ENCODE measurements at regions not wholly inside any gene's neighbourhood (a gene's known extent, or its start where the extent isn't known, plus 50 kb on each side); places are given as distances from the start of the nearest gene placed in this dataset.

DNA sequence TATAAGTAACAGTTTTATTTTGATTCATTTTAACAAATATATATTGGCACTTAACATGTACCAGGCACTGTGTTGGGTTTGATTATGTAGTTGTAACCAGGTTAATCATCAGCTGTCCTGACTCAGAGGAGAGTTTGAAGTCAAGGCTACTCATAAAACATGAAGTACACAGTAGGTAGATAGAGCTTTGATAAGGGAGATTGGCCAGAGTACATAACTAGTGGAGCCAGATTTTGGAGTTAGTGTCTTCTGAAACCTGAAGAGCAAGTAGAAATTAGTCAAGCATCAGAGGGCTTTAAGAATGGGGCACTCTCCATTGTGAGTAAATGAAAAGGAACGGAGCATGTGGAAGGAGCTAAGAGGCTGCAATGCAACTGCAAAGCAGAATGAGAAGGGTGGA, 333.9 kb downstream of the RFC3 start:
- DNase-seq (ENCODE audit: extremely low spot score in 2 of 2), result no peak
- Histone ChIP-seq H3K4me3 (no peak overlapping the region), H3K27ac (no peak overlapping the region), H3K9me3 (no peaks in the 10 kb centered on the region), H3K27me3 (no peaks in the 10 kb centered on the region), H3K4me1 (no peaks in the 10 kb centered on the region), H3K36me3 (no peaks in the 10 kb centered on the region)
- TF ChIP-seq POLR2A (IDR thresholded peaks at IDR 0.05) (no peak), POLR2AphosphoS5 (IDR thresholded peaks at IDR 0.05; ENCODE audit: insufficient read depth in 1 of 2, low read depth in 1 of 2) (no peak), CTCF (IDR thresholded peaks at IDR 0.05) (no peak)
- intact Hi-C loops (cut with DNase I), result no loop called here

GRCh38 chr13:34152409-34152808, 334.5 kb downstream of the RFC3 start:
- intact Hi-C loops (cut with DNase I), result no loop called here
- no peak overlapping the region for H3K27ac ChIP-seq

DNA sequence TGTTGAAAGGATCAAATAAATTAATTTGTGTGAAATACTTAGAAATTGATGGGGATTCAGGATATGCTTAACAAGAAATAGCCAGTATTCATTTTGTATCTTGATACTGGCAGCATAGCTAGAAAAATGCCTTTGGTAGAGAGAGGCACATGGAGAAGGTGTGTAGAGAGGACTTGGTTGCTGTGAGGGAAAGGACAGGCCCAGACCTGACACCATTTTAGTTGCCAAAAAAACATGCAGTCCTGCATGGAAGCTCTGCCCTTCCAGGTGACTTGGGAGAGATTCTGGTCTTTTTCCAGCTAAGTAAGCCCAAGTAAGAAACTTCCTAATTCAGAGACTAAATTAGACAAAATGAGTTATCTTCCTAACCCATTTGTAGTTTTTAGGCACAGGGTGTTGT, 335.0 kb downstream of the RFC3 start:
- H3K36me3 ChIP-seq, result no peaks in the 10 kb centered on the region
- intact Hi-C loops (cut with DNase I), result no loop called here
- no peaks in the 10 kb centered on the region for H3K4me1 ChIP-seq
- no peak overlapping the region for H3K4me3 ChIP-seq
- TF ChIP-seq CTCF (IDR thresholded peaks at IDR 0.05), result no peak
- no peak for TF ChIP-seq POLR2AphosphoS5 (IDR thresholded peaks at IDR 0.05; ENCODE audit: insufficient read depth in 1 of 2, low read depth in 1 of 2)
- TF ChIP-seq POLR2A (IDR thresholded peaks at IDR 0.05), result no peak
- H3K27ac ChIP-seq, result no peak overlapping the region
- no peak for DNase-seq (ENCODE audit: extremely low spot score in 2 of 2)
- H3K9me3 ChIP-seq, result no peaks in the 10 kb centered on the region
- no peaks in the 10 kb centered on the region for H3K27me3 ChIP-seq

More at GRCh38 chr13:34152409-34152808, 334.5 kb downstream of the RFC3 start:
- H3K4me1 ChIP-seq, result no peaks in the 10 kb centered on the region
- H3K36me3 ChIP-seq, result no peaks in the 10 kb centered on the region
- H3K9me3 ChIP-seq, result no peaks in the 10 kb centered on the region
- H3K27me3 ChIP-seq, result no peaks in the 10 kb centered on the region
- TF ChIP-seq POLR2A (IDR thresholded peaks at IDR 0.05) (no peak), POLR2AphosphoS5 (IDR thresholded peaks at IDR 0.05; ENCODE audit: insufficient read depth in 1 of 2, low read depth in 1 of 2) (no peak), CTCF (IDR thresholded peaks at IDR 0.05) (no peak)
- H3K4me3 ChIP-seq, result no peak overlapping the region
- DNase-seq (ENCODE audit: extremely low spot score in 2 of 2), result no peak

DNA sequence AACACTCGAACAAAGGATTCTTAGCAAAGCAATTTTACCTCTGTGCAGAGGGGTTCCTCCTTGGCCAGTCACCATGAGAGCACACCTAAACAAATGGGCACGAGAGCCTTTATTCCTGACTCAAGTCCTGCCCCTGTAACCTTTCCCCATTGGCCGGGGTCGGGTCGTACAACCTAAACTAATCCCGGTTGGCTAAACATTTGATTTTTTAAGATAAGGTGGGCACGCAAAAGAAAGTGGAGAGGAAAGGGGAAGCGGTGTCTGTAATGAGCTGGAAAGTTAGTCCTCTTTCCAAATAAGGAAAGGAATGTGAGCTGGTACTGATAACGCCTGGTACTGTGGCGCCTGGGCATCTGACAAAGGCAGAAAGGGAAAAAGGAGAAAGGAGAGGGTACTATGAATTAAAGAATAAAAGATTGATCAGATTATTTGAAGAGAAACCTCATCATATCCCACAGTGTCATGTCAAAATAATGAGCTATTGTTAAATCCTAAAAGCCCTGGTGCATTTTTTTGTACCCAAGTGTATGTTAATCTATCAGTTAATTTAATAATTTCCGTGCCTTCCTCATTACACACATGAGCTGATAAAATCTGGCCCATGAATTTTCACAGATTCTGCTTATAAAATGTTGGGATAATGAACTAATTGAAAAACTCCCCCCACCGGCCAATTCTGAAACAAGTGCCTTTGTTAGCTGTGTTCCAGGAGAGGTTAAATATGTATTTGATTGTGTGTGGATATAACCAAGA, 335.7 kb downstream of the RFC3 start:
- no peak for TF ChIP-seq POLR2AphosphoS5 (IDR thresholded peaks at IDR 0.05; ENCODE audit: insufficient read depth in 1 of 2, low read depth in 1 of 2)
- TF ChIP-seq POLR2A (IDR thresholded peaks at IDR 0.05), result no peak
- TF ChIP-seq CTCF (IDR thresholded peaks at IDR 0.05), result no peak
- Histone ChIP-seq H3K27ac (no peak overlapping the region), H3K4me3 (no peak overlapping the region), H3K27me3 (no peaks in the 10 kb centered on the region), H3K9me3 (no peaks in the 10 kb centered on the region), H3K4me1 (no peaks in the 10 kb centered on the region), H3K36me3 (no peaks in the 10 kb centered on the region)
- intact Hi-C loops (cut with DNase I), result no loop called here
- DNase-seq (ENCODE audit: extremely low spot score in 2 of 2), result no peak

GRCh38 chr13:34155931-34156607, 338.1 kb downstream of the RFC3 start:
- intact Hi-C loops (cut with DNase I), result no loop called here
- Histone ChIP-seq H3K4me1 (no peaks in the 10 kb centered on the region), H3K9me3 (no peaks in the 10 kb centered on the region), H3K27ac (no peak overlapping the region), H3K4me3 (no peak overlapping the region), H3K36me3 (no peaks in the 10 kb centered on the region), H3K27me3 (no peaks in the 10 kb centered on the region)
- TF ChIP-seq POLR2AphosphoS5 (IDR thresholded peaks at IDR 0.05; ENCODE audit: insufficient read depth in 1 of 2, low read depth in 1 of 2) (no peak), CTCF (IDR thresholded peaks at IDR 0.05) (no peak), POLR2A (IDR thresholded peaks at IDR 0.05) (no peak)
- no peak for DNase-seq (ENCODE audit: extremely low spot score in 2 of 2)

Measured in vagina (tissue), 2 donors.